ENCODE measurements at regions not wholly inside any gene's neighbourhood (a gene's known extent, or its start where the extent isn't known, plus 50 kb on each side); places are given as distances from the start of the nearest gene placed in this dataset.
A peak's percentile ranks its signal among the peaks of the same experiment; 100 is the strongest.

- no peak for DNase-seq (ENCODE audit: low read depth, low spot score)
- TF ChIP-seq JUN (IDR thresholded peaks at IDR 0.05; ENCODE audit: borderline replicate concordance, insufficient read depth, insufficient read length, low read depth) (no peak), MAX (IDR thresholded peaks at IDR 0.05; ENCODE audit: insufficient read depth, insufficient read length) (no peak), MYC (IDR thresholded peaks at IDR 0.05; ENCODE audit: low read depth, low read length) (no peak), POLR2AphosphoS5 (IDR thresholded peaks at IDR 0.05; ENCODE audit: insufficient read depth, low read depth, low read length) (no peak), GATA2 (IDR thresholded peaks at IDR 0.05; ENCODE audit: insufficient read depth, insufficient read length, low read depth, low read length) (no peak)
- dilution Hi-C loops (cut with MboI; ENCODE audit: extremely low pct_ligation_motif_present, low sequenced_read_pairs): no loop called here
These were observed 234.6 kb upstream of the CD180 start for GRCh38 chr5:67431191-67431590.

GRCh38 chr5:67427850-67428298 is 231.3 kb upstream of the CD180 start:
- Histone ChIP-seq H3K9ac (replicated peaks; ENCODE audit: extremely low read depth, insufficient read depth, low read length) (no peak overlapping the region), H3K4me2 (ENCODE audit: insufficient read depth, low read length) (no peak overlapping the region), H3K9me1 (replicated peaks; ENCODE audit: control insufficient read depth, extremely low read depth, insufficient read depth, low read length) (no peaks in the 10 kb centered on the region), H2AFZ (ENCODE audit: low read depth, low read length) (no peak overlapping the region), H3K4me3 (replicated peaks in 1 of 3; ENCODE audit: insufficient read depth in 1 of 3, low read depth in 1 of 3, low read length in 3 of 3) (no peak overlapping the region), H3K36me3 (ENCODE audit: control insufficient read depth in 2 of 2, extremely low read depth in 1 of 2, insufficient read depth in 2 of 2, low read length in 2 of 2) (no peaks in the 10 kb centered on the region), H4K20me1 (replicated peaks; ENCODE audit: control insufficient read depth, extremely low read depth, insufficient read depth, low read length) (no peaks in the 10 kb centered on the region), H3K4me1 (ENCODE audit: control insufficient read depth, extremely low read depth, insufficient read depth, low read length) (no peaks in the 10 kb centered on the region), H3K27me3 (ENCODE audit: control insufficient read depth in 2 of 2, insufficient read depth in 2 of 2, low read length in 2 of 2) (no peaks in the 10 kb centered on the region), H3K79me2 (ENCODE audit: control insufficient read depth, insufficient read depth, low read length) (no peaks in the 10 kb centered on the region), H3K27ac (ENCODE audit: insufficient read depth, low read depth, low read length) (no peak overlapping the region), H3K9me3 (replicated peaks; ENCODE audit: control insufficient read depth, insufficient read depth, low read length) (no peaks in the 10 kb centered on the region)
- no peak for FAIRE-seq
- ChIA-PET POLR2A (no interaction called here), CTCF (interaction anchor here (1.2 kb wide), 1 partner anchor 182 kb away, joined by 3 read pairs; no protein-coding TSS in a partner anchor)
- BruUV-seq (replicated peaks): no TSS peak
- no peak for TF ChIP-seq MAX (IDR thresholded peaks at IDR 0.05; ENCODE audit: insufficient read depth, insufficient read length)
- no peak for TF ChIP-seq FOS (IDR thresholded peaks at IDR 0.05; ENCODE audit: borderline replicate concordance, insufficient read depth, low read length)
- no peak for TF ChIP-seq GATA2 (IDR thresholded peaks at IDR 0.05; ENCODE audit: insufficient read depth, insufficient read length, low read depth, low read length)
- no peak for TF ChIP-seq POLR2A (IDR thresholded peaks at IDR 0.05; ENCODE audit: low read depth, low read length)
- TF ChIP-seq CTCF (IDR thresholded peaks at IDR 0.05; ENCODE audit: extremely low read depth in 1 of 2, insufficient read depth in 1 of 2, low read depth in 1 of 2, low read length in 2 of 2): no peak
- TF ChIP-seq EZH2 (IDR thresholded peaks at IDR 0.05; ENCODE audit: borderline replicate concordance, low read depth, low read length, severe bottlenecking): no peak
- no peak for TF ChIP-seq POLR2AphosphoS5 (IDR thresholded peaks at IDR 0.05; ENCODE audit: insufficient read depth, low read depth, low read length)
- no peak for TF ChIP-seq MYC (IDR thresholded peaks at IDR 0.05; ENCODE audit: low read depth, low read length)
- no peak for TF ChIP-seq JUN (IDR thresholded peaks at IDR 0.05; ENCODE audit: borderline replicate concordance, insufficient read depth, insufficient read length, low read depth)
- no peak for DNase-seq (ENCODE audit: low read depth, low spot score)
- intact Hi-C loops (cut with micrococcal nuclease): no loop called here
- dilution Hi-C loops (cut with MboI; ENCODE audit: extremely low pct_ligation_motif_present, low sequenced_read_pairs): no loop called here

More at GRCh38 chr5:67431191-67431590, 234.6 kb upstream of the CD180 start:
- BruUV-seq (replicated peaks): no TSS peak
- ChIA-PET CTCF (no interaction called here), POLR2A (no interaction called here)
- Histone ChIP-seq H3K4me2 (ENCODE audit: insufficient read depth, low read length) (no peak overlapping the region), H3K4me3 (replicated peaks in 1 of 3; ENCODE audit: insufficient read depth in 1 of 3, low read depth in 1 of 3, low read length in 3 of 3) (no peak overlapping the region), H3K27me3 (ENCODE audit: control insufficient read depth in 2 of 2, insufficient read depth in 2 of 2, low read length in 2 of 2) (no peaks in the 10 kb centered on the region), H3K4me1 (ENCODE audit: control insufficient read depth, extremely low read depth, insufficient read depth, low read length) (no peaks in the 10 kb centered on the region), H3K36me3 (ENCODE audit: control insufficient read depth in 2 of 2, extremely low read depth in 1 of 2, insufficient read depth in 2 of 2, low read length in 2 of 2) (no peaks in the 10 kb centered on the region), H3K9me3 (replicated peaks; ENCODE audit: control insufficient read depth, insufficient read depth, low read length) (no peaks in the 10 kb centered on the region), H3K9ac (replicated peaks; ENCODE audit: extremely low read depth, insufficient read depth, low read length) (no peak overlapping the region), H2AFZ (ENCODE audit: low read depth, low read length) (peak overlapping the region; percentile 34), H3K79me2 (ENCODE audit: control insufficient read depth, insufficient read depth, low read length) (no peaks in the 10 kb centered on the region), H4K20me1 (replicated peaks; ENCODE audit: control insufficient read depth, extremely low read depth, insufficient read depth, low read length) (no peaks in the 10 kb centered on the region), H3K27ac (ENCODE audit: insufficient read depth, low read depth, low read length) (no peak overlapping the region), H3K9me1 (replicated peaks; ENCODE audit: control insufficient read depth, extremely low read depth, insufficient read depth, low read length) (no peaks in the 10 kb centered on the region)
- intact Hi-C loops (cut with micrococcal nuclease): no loop called here
- FAIRE-seq: no peak

Data from endothelial cell of umbilical vein (primary cell).